WTC11 (cell line): ENCODE measurements at regions not wholly inside any gene's neighbourhood (a gene's known extent, or its start where the extent isn't known, plus 50 kb on each side); places are given as distances from the start of the nearest gene placed in this dataset.

Experiments
- ATAC-seq: fragments of 200-7000 bp; cut with Tn5 transposase; 2 replicates; pipeline ENCODE4 v1.10.0; 2021; ENCODE audit warnings: mild to moderate bottlenecking, moderate library complexity
- CTCF ChIA-PET: fragments of 300-600 bp; sonication (Branson Sonifier 250); formaldehyde crosslinking; loops from one replicate; lab custom pipeline; 2021; ENCODE audit warnings: antibody characterized with exemption; lab: Charles Lee
- POLR2A ChIA-PET: fragments of 350-600 bp; sonication (Branson Sonifier 250); formaldehyde crosslinking; loops from one replicate; lab custom pipeline; 2021; ENCODE audit warnings: antibody characterized with exemption; lab: Charles Lee
- DNase-seq: peaks from one replicate; pipeline ENCODE4 v3.0.0; 2021; ENCODE audit warnings: low spot score
- H3K27ac Mint-ChIP-seq: 2 replicates; pipeline ENCODE4 v1.8.0; 2021; ENCODE audit warnings: mixed read lengths
- H3K27me3 Mint-ChIP-seq: 2 replicates; pipeline ENCODE4 v1.8.0; 2021; ENCODE audit warnings: low read depth, mild to moderate bottlenecking, moderate library complexity, mixed read lengths
- H3K36me3 Mint-ChIP-seq: 2 replicates; pipeline ENCODE4 v1.8.0; 2021; ENCODE audit warnings: mixed read lengths
- H3K4me1 Mint-ChIP-seq: 2 replicates; pipeline ENCODE4 v1.8.0; 2022; ENCODE audit warnings: mixed read lengths
- H3K4me3 Mint-ChIP-seq: 2 replicates; pipeline ENCODE4 v1.8.0; 2021; ENCODE audit warnings: mild to moderate bottlenecking, moderate library complexity, mixed read lengths
- H3K9me3 Mint-ChIP-seq: 2 replicates; pipeline ENCODE4 v1.8.0; 2021; ENCODE audit warnings: mixed read lengths
- ATF1 ChIP-seq: sonication (generic); formaldehyde crosslinking; IDR thresholded peaks from 2 replicates; pipeline ENCODE4 v1.8.1; 2023; ENCODE audit warnings: mild to moderate bottlenecking, moderate library complexity, missing genetic modification reagents
- CBFB ChIP-seq: sonication (generic); formaldehyde crosslinking; IDR thresholded peaks from 2 replicates; pipeline ENCODE4 v1.8.1; 2022; ENCODE audit warnings: mild to moderate bottlenecking, low read depth, missing genetic modification reagents
- CREM ChIP-seq: sonication (generic); formaldehyde crosslinking; IDR thresholded peaks from 2 replicates; pipeline ENCODE4 v1.8.1; 2022; ENCODE audit warnings: mild to moderate bottlenecking, missing genetic modification reagents, moderate library complexity
- ESRRA ChIP-seq: sonication (generic); formaldehyde crosslinking; IDR thresholded peaks from 2 replicates; pipeline ENCODE4 v1.8.1; 2022; ENCODE audit warnings: mild to moderate bottlenecking, missing genetic modification reagents, borderline replicate concordance
- FOXJ3 ChIP-seq: sonication (generic); formaldehyde crosslinking; IDR thresholded peaks from 2 replicates; pipeline ENCODE4 v1.9.0; 2021; ENCODE audit warnings: missing genetic modification reagents, mild to moderate bottlenecking, borderline replicate concordance
- FOXK1 ChIP-seq: sonication (generic); formaldehyde crosslinking; IDR thresholded peaks from 2 replicates; pipeline ENCODE4 v1.8.0; 2022; ENCODE audit warnings: mild to moderate bottlenecking, moderate library complexity, missing genetic modification reagents
- JAZF1 ChIP-seq: fragments of 250-450 bp; sonication (Bioruptor Pico); IDR thresholded peaks from 2 replicates; pipeline ENCODE4 v1.9.0; 2021; ENCODE audit warnings: moderate library complexity, mild to moderate bottlenecking, inconsistent platforms
- MXD4 ChIP-seq: fragments of 250-450 bp; sonication (Bioruptor Pico); IDR thresholded peaks from 2 replicates; pipeline ENCODE4 v1.8.0; 2021; ENCODE audit warnings: mild to moderate bottlenecking, moderate library complexity, borderline replicate concordance
- NFYB ChIP-seq: sonication (generic); formaldehyde crosslinking; conservative IDR thresholded peaks from 2 replicates; pipeline ENCODE4 v1.8.0; 2022; ENCODE audit warnings: low read depth, missing genetic modification reagents
- OVOL2 ChIP-seq: fragments of 250-450 bp; sonication (Bioruptor Pico); IDR thresholded peaks from 2 replicates; pipeline ENCODE4 v1.9.0; 2021; ENCODE audit warnings: mild to moderate bottlenecking, borderline replicate concordance
- SP1 ChIP-seq: sonication (generic); formaldehyde crosslinking; conservative IDR thresholded peaks from 2 replicates; pipeline ENCODE4 v1.8.1; 2022; ENCODE audit warnings: missing genetic modification reagents
- TCF7 ChIP-seq: sonication (generic); formaldehyde crosslinking; IDR thresholded peaks from 2 replicates; pipeline ENCODE4 v1.8.0; 2022; ENCODE audit warnings: mild to moderate bottlenecking, low read depth, missing genetic modification reagents, moderate library complexity
- ZNF263 ChIP-seq: sonication (generic); formaldehyde crosslinking; IDR thresholded peaks from 2 replicates; pipeline ENCODE4 v1.8.1; 2022; ENCODE audit warnings: low read depth, mild to moderate bottlenecking, moderate library complexity, missing genetic modification reagents
- ZNF416 ChIP-seq: fragments of 250-450 bp; sonication (Bioruptor Pico); IDR thresholded peaks from 2 replicates; pipeline ENCODE4 v1.9.0; 2021; ENCODE audit warnings: mild to moderate bottlenecking, inconsistent platforms
- TF ChIP-seq, protein P1 (sequence below): sonication (generic); formaldehyde crosslinking; IDR thresholded peaks from 2 replicates; pipeline ENCODE4 v1.8.0; 2023; ENCODE audit warnings: missing genetic modification reagents, mild to moderate bottlenecking, borderline replicate concordance
- TF ChIP-seq, protein P2 (sequence below): sonication (generic); formaldehyde crosslinking; IDR thresholded peaks from 2 replicates; pipeline ENCODE4 v1.8.0; 2022; ENCODE audit warnings: mild to moderate bottlenecking, missing genetic modification reagents
- TF ChIP-seq, protein P3 (sequence below): sonication (generic); formaldehyde crosslinking; IDR thresholded peaks from 2 replicates; pipeline ENCODE4 v1.8.1; 2023; ENCODE audit warnings: mild to moderate bottlenecking, missing genetic modification reagents, moderate library complexity
- TF ChIP-seq, protein P4 (sequence below): sonication (generic); formaldehyde crosslinking; IDR thresholded peaks from 2 replicates; pipeline ENCODE4 v1.8.1; 2022; ENCODE audit warnings: missing genetic modification reagents, borderline replicate concordance
- TF ChIP-seq, protein P5 (sequence below): sonication (generic); formaldehyde crosslinking; IDR thresholded peaks from 2 replicates; pipeline ENCODE4 v1.8.1; 2023; ENCODE audit warnings: mild to moderate bottlenecking, missing genetic modification reagents
- TF ChIP-seq, protein P6 (sequence below): fragments of 200-600 bp; IDR thresholded peaks from 2 replicates; pipeline ENCODE4 v1.8.0; 2022; ENCODE audit warnings: antibody characterized with exemption
- TF ChIP-seq, protein P7 (sequence below): fragments of 250-450 bp; sonication (Bioruptor Pico); IDR thresholded peaks from 2 replicates; pipeline ENCODE4 v1.9.0; 2021; ENCODE audit warnings: mild to moderate bottlenecking
- TF ChIP-seq, protein P8 (sequence below): sonication (generic); formaldehyde crosslinking; conservative IDR thresholded peaks from 2 replicates; pipeline ENCODE4 v1.8.1; 2022; ENCODE audit warnings: mild to moderate bottlenecking, missing genetic modification reagents

DNA sequence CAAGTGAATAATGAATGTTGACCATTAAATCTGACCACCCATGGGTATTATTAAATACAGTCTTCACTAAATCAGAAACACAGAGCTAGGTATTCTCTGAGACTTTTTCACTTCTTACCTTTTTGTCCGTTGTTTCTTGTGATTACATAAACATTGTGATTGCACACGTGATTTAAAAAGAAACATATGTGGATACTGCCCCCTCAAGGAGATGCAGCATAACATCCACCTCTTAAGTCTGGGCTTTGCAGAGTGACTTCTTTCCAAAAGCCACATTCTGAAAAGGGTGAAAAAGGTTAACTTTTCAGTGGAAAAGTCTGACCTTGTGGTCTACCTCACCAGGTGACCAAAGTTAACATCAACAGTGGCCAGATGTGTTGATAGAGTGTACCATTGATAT, 185.5 kb upstream of the FAR2 start:
- DNase-seq (no peak), ATAC-seq (peak; percentile 52)
- no peaks in the 10 kb centered on the region for H3K36me3 Mint-ChIP-seq
- H3K9me3 Mint-ChIP-seq: peaks cover 11% of the 10 kb centered on the region
- no peak for TF ChIP-seq FOXJ3
- no peak for TF ChIP-seq CBFB (CRISPR knock-in tag)
- TF ChIP-seq JAZF1 (CRISPR knock-in tag): no peak
- TF ChIP-seq CREM (CRISPR knock-in tag): no peak
- no peak for TF ChIP-seq ZNF263
- TF ChIP-seq, protein P1, sequence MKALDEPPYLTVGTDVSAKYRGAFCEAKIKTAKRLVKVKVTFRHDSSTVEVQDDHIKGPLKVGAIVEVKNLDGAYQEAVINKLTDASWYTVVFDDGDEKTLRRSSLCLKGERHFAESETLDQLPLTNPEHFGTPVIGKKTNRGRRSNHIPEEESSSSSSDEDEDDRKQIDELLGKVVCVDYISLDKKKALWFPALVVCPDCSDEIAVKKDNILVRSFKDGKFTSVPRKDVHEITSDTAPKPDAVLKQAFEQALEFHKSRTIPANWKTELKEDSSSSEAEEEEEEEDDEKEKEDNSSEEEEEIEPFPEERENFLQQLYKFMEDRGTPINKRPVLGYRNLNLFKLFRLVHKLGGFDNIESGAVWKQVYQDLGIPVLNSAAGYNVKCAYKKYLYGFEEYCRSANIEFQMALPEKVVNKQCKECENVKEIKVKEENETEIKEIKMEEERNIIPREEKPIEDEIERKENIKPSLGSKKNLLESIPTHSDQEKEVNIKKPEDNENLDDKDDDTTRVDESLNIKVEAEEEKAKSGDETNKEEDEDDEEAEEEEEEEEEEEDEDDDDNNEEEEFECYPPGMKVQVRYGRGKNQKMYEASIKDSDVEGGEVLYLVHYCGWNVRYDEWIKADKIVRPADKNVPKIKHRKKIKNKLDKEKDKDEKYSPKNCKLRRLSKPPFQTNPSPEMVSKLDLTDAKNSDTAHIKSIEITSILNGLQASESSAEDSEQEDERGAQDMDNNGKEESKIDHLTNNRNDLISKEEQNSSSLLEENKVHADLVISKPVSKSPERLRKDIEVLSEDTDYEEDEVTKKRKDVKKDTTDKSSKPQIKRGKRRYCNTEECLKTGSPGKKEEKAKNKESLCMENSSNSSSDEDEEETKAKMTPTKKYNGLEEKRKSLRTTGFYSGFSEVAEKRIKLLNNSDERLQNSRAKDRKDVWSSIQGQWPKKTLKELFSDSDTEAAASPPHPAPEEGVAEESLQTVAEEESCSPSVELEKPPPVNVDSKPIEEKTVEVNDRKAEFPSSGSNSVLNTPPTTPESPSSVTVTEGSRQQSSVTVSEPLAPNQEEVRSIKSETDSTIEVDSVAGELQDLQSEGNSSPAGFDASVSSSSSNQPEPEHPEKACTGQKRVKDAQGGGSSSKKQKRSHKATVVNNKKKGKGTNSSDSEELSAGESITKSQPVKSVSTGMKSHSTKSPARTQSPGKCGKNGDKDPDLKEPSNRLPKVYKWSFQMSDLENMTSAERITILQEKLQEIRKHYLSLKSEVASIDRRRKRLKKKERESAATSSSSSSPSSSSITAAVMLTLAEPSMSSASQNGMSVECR (CRISPR knock-in tag): no peak
- no peak for TF ChIP-seq OVOL2 (CRISPR knock-in tag)
- TF ChIP-seq, protein P2, sequence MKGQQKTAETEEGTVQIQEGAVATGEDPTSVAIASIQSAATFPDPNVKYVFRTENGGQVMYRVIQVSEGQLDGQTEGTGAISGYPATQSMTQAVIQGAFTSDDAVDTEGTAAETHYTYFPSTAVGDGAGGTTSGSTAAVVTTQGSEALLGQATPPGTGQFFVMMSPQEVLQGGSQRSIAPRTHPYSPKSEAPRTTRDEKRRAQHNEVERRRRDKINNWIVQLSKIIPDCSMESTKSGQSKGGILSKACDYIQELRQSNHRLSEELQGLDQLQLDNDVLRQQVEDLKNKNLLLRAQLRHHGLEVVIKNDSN (CRISPR knock-in tag): peak; percentile 59; the same call in 1 of the 2 replicates
- TF ChIP-seq, protein P3, sequence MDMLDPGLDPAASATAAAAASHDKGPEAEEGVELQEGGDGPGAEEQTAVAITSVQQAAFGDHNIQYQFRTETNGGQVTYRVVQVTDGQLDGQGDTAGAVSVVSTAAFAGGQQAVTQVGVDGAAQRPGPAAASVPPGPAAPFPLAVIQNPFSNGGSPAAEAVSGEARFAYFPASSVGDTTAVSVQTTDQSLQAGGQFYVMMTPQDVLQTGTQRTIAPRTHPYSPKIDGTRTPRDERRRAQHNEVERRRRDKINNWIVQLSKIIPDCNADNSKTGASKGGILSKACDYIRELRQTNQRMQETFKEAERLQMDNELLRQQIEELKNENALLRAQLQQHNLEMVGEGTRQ (CRISPR knock-in tag): peak; percentile 68
- H3K4me3 Mint-ChIP-seq: no peak overlapping the region
- ChIA-PET CTCF (no interaction called here), POLR2A (no interaction called here)
- H3K4me1 Mint-ChIP-seq: peaks cover 9% of the 10 kb centered on the region
- H3K27ac Mint-ChIP-seq: no peak overlapping the region
- no peaks in the 10 kb centered on the region for H3K27me3 Mint-ChIP-seq

DNA sequence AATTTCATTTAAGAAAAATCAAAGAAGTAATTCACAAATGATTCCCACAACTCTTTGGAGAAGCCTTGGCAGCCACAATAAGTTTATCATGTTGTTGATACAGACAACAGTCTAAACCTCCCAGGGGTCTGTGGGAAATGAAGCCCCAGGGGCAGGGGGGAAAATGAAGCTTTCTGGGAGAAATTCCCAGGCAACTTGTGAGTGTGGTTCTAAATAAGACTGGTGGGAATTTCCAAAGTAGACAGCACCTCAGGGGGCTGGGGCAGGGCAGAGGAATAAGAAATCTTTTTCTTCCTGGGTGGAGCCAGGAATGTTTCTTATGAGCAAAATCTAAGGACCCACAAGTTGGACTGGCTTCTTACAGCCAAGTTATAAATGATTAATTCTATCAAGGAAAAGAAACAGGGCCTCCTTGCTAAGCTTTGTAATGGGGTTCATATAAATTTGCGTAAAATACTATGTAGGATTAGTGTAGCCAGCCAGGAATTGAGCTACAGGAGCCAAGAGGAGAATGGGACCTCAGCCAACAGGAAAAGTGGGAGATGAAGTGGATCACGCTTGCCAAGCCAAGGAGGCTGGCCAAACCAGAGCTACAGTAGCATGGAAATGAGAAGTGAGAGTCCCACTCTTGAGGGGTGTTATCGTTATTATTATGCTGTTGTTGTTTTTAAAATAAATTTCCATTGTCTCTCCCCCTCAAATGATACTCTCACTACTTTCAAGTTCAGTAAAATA, 182.9 kb upstream of the FAR2 start:
- no peak overlapping the region for H3K4me3 Mint-ChIP-seq
- ATAC-seq (no peak), DNase-seq (no peak)
- H3K27me3 Mint-ChIP-seq: no peaks in the 10 kb centered on the region
- CTCF ChIA-PET: no interaction called here
- no peaks in the 10 kb centered on the region for H3K36me3 Mint-ChIP-seq
- H3K9me3 Mint-ChIP-seq: 0 out of 2 replicates have a peak, but pooled peaks cover 6% of the 10 kb centered on the region
- H3K4me1 Mint-ChIP-seq: peaks cover 9% of the 10 kb centered on the region
- no peak overlapping the region for H3K27ac Mint-ChIP-seq
- POLR2A ChIA-PET: no interaction called here
- no peak for TF ChIP-seq TCF7
- no peak for TF ChIP-seq FOXK1 (CRISPR knock-in tag)
- TF ChIP-seq NFYB (CRISPR knock-in tag): no peak
- TF ChIP-seq JAZF1 (CRISPR knock-in tag): no peak
- TF ChIP-seq, protein P4, sequence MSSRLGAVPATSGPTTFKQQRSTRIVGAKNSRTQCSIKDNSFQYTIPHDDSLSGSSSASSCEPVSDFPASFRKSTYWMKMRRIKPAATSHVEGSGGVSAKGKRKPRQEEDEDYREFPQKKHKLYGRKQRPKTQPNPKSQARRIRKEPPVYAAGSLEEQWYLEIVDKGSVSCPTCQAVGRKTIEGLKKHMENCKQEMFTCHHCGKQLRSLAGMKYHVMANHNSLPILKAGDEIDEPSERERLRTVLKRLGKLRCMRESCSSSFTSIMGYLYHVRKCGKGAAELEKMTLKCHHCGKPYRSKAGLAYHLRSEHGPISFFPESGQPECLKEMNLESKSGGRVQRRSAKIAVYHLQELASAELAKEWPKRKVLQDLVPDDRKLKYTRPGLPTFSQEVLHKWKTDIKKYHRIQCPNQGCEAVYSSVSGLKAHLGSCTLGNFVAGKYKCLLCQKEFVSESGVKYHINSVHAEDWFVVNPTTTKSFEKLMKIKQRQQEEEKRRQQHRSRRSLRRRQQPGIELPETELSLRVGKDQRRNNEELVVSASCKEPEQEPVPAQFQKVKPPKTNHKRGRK (CRISPR knock-in tag): no peak
- TF ChIP-seq SP1: no peak
- no peak for TF ChIP-seq ZNF416 (CRISPR knock-in tag)
- TF ChIP-seq, protein P5, sequence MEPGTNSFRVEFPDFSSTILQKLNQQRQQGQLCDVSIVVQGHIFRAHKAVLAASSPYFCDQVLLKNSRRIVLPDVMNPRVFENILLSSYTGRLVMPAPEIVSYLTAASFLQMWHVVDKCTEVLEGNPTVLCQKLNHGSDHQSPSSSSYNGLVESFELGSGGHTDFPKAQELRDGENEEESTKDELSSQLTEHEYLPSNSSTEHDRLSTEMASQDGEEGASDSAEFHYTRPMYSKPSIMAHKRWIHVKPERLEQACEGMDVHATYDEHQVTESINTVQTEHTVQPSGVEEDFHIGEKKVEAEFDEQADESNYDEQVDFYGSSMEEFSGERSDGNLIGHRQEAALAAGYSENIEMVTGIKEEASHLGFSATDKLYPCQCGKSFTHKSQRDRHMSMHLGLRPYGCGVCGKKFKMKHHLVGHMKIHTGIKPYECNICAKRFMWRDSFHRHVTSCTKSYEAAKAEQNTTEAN (CRISPR knock-in tag): no peak
- TF ChIP-seq ATF1: no peak
- TF ChIP-seq, protein P2 (CRISPR knock-in tag): no peak
- TF ChIP-seq, protein P6, sequence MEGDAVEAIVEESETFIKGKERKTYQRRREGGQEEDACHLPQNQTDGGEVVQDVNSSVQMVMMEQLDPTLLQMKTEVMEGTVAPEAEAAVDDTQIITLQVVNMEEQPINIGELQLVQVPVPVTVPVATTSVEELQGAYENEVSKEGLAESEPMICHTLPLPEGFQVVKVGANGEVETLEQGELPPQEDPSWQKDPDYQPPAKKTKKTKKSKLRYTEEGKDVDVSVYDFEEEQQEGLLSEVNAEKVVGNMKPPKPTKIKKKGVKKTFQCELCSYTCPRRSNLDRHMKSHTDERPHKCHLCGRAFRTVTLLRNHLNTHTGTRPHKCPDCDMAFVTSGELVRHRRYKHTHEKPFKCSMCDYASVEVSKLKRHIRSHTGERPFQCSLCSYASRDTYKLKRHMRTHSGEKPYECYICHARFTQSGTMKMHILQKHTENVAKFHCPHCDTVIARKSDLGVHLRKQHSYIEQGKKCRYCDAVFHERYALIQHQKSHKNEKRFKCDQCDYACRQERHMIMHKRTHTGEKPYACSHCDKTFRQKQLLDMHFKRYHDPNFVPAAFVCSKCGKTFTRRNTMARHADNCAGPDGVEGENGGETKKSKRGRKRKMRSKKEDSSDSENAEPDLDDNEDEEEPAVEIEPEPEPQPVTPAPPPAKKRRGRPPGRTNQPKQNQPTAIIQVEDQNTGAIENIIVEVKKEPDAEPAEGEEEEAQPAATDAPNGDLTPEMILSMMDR: no peak
- TF ChIP-seq, protein P7, sequence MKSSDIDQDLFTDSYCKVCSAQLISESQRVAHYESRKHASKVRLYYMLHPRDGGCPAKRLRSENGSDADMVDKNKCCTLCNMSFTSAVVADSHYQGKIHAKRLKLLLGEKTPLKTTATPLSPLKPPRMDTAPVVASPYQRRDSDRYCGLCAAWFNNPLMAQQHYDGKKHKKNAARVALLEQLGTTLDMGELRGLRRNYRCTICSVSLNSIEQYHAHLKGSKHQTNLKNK: no peak
- no peak for TF ChIP-seq ESRRA
- TF ChIP-seq MXD4: no peak
- TF ChIP-seq, protein P8, sequence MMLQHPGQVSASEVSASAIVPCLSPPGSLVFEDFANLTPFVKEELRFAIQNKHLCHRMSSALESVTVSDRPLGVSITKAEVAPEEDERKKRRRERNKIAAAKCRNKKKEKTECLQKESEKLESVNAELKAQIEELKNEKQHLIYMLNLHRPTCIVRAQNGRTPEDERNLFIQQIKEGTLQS: no peak
